ENCODE measurements at regions not wholly inside any gene's neighbourhood (a gene's known extent, or its start where the extent isn't known, plus 50 kb on each side); places are given as distances from the start of the nearest gene placed in this dataset.
"Not testable (repeated sequence)": the region's sequence is repeated elsewhere in the genome, so short reads cannot be mapped to it uniquely, and the experiment has no call there.

DNA sequence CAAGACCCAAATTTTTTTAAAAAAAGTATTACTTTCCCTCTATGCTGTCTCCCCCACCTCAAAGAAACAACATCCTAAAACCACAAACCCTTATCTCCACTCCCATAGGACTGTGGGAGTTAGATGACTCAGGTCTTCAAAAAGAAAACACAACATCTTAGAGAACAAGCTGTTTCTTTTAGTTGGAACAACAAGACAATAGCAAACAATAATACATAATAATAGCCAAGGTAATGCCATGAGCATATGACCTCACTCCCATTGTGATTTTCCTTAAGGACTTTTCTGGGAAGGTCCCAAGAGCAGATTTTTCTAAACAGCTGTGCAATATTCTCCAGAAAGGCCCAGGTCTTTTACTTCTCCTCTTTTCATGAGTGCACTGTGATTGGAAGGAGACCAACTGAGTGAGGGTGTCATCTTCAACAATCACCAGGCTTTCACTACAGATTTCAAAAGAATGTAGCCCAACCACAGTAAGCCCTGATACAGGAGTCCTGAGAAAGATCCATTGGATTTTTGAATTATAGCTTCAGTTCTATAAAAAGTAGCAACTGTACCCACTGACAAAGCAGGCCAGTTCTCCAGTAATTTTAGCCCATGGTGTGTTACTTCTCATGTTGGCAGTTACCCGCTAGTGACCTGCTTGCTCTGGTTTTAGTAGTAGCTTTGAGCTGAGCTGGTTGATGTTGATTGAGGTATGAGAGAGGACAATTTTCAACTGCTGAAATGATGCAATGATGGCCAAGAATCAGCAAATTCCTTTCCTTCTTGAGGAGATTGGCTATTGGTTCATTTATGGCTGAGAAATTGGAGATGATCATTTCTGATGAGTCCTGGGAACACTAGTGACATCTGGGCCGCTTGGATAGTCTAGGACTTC is 144.5 kb upstream of the TCF4 start:
- Mint-ChIP-seq H3K4me3 (no peak overlapping the region), H3K27me3 (no peaks in the 10 kb centered on the region), H3K4me1 (no peaks in the 10 kb centered on the region), H3K9me3 (peaks cover 10% of the 10 kb centered on the region), H3K27ac (no peak overlapping the region), H3K36me3 (no peaks in the 10 kb centered on the region)

DNA sequence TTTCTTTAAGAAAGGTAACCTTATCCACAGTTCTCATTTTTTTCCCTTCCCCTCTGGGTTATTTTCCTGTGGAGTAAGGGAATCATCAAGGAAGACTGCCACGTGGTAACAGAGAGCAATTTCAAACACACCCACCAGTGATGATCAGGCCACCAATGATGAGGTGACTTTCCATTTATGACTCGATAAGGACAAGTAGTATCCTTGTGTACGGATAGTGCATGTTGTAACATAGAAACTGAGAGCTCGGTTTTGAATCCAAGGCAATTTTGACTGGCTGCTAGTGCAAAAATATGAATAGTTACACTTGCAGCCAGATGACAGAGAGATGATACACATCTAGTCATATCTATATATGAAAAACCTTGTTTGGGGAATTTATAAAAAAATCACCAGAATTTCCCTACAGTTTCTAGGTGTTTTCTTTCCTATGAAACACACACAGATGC is 143.6 kb upstream of the TCF4 start:
- no peaks in the 10 kb centered on the region for H3K36me3 Mint-ChIP-seq

DNA sequence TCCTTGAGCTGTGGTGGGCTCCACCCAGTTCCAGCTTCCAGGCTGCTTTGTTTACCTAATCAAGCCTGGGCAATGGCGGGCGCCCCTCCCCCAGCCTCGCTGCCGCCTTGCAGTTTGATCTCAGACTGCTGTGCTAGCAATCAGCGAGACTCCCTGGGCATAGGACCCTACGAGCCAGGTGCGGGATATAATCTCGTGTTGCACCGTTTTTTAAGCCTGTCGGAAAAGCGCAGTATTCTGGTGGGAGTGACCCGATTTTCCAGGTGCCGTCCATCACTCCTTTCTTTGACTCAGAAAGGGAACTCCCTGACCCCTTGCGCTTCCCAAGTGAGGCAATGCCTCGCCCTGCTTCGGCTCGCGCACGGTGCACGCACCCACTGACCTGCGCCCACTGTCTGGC is 133.0 kb upstream of the TCF4 start:
- H3K27ac Mint-ChIP-seq, H3K4me1 Mint-ChIP-seq, H3K9me3 Mint-ChIP-seq, H3K4me3 Mint-ChIP-seq, H3K36me3 Mint-ChIP-seq, H3K27me3 Mint-ChIP-seq: not testable (repeated sequence)

More for the DNA sequence above, 143.6 kb upstream of the TCF4 start:
- no peaks in the 10 kb centered on the region for H3K4me1 Mint-ChIP-seq
- no peak overlapping the region for H3K27ac Mint-ChIP-seq
- no peak overlapping the region for H3K4me3 Mint-ChIP-seq
- H3K9me3 Mint-ChIP-seq, result peaks cover 10% of the 10 kb centered on the region
- no peaks in the 10 kb centered on the region for H3K27me3 Mint-ChIP-seq

DNA sequence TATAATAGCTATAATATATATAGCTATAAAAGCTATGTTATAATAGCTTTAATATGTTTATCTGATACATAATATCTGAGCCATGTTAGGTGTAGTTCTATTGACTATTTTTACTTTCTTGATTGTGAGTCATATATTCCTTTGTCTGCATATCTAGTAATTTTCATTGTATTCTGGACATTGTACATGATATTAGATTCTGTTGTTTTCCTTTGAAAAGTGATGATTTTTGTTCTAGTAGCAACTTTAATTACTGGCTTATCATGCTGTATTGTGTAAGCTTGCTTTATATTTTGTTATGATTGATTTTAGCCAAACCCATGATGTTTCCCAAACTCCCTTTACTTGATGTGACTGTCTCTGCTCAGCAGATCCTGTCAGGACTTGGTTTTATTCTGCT is 125.7 kb upstream of the TCF4 start:
- peaks cover 16% of the 10 kb centered on the region for H3K9me3 Mint-ChIP-seq
- H3K27ac Mint-ChIP-seq, result no peak overlapping the region
- H3K4me1 Mint-ChIP-seq, result no peaks in the 10 kb centered on the region
- H3K36me3 Mint-ChIP-seq, result no peaks in the 10 kb centered on the region
- no peaks in the 10 kb centered on the region for H3K27me3 Mint-ChIP-seq
- no peak overlapping the region for H3K4me3 Mint-ChIP-seq

DNA sequence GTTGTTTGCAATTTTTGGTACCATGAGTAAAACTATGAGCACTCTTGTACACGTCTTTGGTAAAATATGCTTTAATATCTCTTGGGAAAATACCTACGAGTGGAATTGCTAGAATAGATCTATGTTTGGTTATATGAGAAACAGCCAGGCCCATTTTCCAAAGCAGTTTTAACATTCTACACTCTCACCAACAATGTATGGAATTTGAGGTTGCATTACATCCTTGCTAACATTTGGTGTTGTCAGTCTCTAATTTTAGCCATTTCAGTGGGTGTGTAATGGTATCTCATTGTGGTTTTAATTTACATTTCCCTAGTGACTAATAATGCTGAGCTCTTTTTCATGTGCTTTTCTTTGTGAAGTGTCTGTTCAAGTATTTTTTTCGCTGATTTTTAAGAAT is 118.9 kb upstream of the TCF4 start:
- Mint-ChIP-seq H3K9me3 (peaks cover 13% of the 10 kb centered on the region), H3K27me3 (no peaks in the 10 kb centered on the region), H3K27ac (no peak overlapping the region), H3K4me1 (no peaks in the 10 kb centered on the region), H3K36me3 (no peaks in the 10 kb centered on the region), H3K4me3 (no peak overlapping the region)

DNA sequence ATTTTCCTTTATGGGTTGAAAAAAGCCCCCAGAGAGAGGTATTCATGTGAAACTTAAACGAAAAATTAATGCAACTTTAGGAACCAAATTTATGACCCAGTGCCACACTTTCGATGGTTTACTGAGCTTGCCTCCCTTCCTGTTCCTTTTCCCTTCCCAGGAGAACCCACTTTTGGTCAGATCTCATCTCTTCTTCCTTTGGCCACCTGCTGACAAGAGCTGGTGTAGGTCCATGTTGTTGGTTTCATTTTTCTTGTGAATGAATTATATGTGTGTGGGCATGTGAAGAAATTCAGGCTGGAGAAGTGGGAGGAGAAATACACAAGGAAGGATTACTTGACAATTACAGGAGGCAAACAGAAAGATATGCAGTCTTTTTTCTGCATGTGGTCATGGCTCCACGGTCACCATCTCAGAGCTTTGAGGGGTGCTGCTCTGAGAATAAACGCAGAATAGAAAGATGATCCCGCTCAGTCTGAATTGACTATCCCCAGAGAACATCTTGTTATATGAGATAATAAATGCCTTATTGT is 111.3 kb upstream of the TCF4 start:
- H3K4me1 Mint-ChIP-seq, result no peaks in the 10 kb centered on the region

DNA sequence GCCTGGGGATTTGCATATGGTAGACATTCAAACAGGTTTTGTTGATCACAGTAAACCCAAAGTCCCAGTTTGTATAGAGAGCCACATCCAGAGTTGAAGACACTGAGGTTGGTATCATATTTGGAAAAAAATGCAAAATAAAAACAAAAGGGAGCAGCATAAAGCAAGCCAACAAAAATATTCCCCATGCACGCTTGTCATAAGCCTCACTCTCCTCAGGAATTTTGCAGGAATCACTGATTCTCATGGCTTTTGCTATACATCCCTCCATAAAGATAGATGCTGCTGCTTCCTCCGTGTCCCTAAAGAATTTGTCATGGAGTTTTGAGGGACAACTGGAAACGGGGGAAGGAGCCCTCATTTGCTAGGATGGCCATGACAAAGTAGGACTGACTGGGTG is 108.8 kb upstream of the TCF4 start:
- H3K36me3 Mint-ChIP-seq, result no peaks in the 10 kb centered on the region
- no peaks in the 10 kb centered on the region for H3K9me3 Mint-ChIP-seq
- no peak overlapping the region for H3K4me3 Mint-ChIP-seq
- H3K27ac Mint-ChIP-seq, result no peak overlapping the region
- no peaks in the 10 kb centered on the region for H3K27me3 Mint-ChIP-seq
- H3K4me1 Mint-ChIP-seq, result no peaks in the 10 kb centered on the region

More for the DNA sequence above, 111.3 kb upstream of the TCF4 start:
- no peak overlapping the region for H3K27ac Mint-ChIP-seq
- H3K9me3 Mint-ChIP-seq, result peaks cover 7% of the 10 kb centered on the region
- H3K27me3 Mint-ChIP-seq, result no peaks in the 10 kb centered on the region
- no peak overlapping the region for H3K4me3 Mint-ChIP-seq
- no peaks in the 10 kb centered on the region for H3K36me3 Mint-ChIP-seq

DNA sequence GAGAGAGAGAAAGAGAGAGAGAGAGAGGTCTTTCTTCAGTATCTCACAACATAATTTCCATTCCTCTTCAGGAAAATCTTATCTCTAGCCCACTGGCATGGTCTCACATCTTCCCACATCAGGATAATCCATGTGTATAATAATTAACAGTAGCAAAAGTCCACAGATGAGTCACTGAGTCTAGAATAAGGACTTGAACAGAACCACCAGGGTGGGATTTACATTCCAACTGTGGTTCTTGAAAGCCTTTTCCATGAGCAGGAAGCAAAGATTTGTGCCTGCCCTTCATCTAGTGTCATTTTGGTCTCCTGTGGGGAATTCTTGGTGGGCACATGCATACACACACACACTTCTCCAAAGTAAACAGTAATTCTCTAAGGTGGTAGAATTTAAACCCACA is 107.1 kb upstream of the TCF4 start:
- H3K4me3 Mint-ChIP-seq, result no peak overlapping the region
- no peaks in the 10 kb centered on the region for H3K4me1 Mint-ChIP-seq
- H3K9me3 Mint-ChIP-seq, result no peaks in the 10 kb centered on the region
- H3K27ac Mint-ChIP-seq, result no peak overlapping the region
- no peaks in the 10 kb centered on the region for H3K36me3 Mint-ChIP-seq
- no peaks in the 10 kb centered on the region for H3K27me3 Mint-ChIP-seq

DNA sequence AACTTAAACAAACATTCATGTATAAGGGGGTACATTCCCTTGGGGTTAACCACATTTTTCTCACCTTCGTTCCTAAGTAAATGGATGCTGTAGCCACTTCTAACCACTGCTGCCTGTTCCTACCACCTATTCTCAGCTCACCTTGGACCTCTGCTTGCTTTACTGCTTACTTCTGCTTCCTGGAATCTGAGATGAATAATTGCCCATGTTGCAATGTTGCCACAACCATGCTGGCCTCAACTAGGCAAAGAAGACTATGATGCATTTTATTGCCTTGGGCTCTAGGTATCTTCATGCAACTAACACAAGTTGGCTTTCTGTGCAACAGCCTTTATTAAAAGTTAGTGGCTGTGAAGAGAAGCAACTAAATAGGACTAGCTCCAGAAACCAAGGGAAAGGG is 106.3 kb upstream of the TCF4 start:
- Mint-ChIP-seq H3K27me3 (no peaks in the 10 kb centered on the region), H3K9me3 (no peaks in the 10 kb centered on the region)

DNA sequence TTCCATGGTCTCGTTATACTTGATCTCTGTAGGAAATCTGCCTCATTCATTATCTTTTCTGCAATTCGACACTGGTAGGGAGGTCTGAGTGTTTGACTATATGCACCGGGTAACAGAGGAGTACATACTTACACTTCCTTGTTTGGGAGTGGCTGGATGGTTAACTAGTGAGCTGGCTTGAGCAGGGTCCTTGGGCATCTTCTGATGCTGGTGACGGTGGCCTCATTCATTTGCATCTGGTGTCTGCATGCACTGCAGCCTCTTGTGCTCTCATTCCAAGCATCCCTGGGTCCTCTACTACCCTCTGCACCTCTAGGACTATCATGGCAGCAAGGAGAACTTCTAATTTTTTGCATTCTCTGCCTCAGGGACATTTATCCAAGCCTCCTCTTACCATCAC is 100.0 kb upstream of the TCF4 start:
- Mint-ChIP-seq H3K9me3 (no peaks in the 10 kb centered on the region), H3K27ac (no peak overlapping the region), H3K27me3 (no peaks in the 10 kb centered on the region), H3K4me1 (no peaks in the 10 kb centered on the region), H3K36me3 (no peaks in the 10 kb centered on the region), H3K4me3 (no peak overlapping the region)

More for the DNA sequence above, 106.3 kb upstream of the TCF4 start:
- no peaks in the 10 kb centered on the region for H3K4me1 Mint-ChIP-seq
- no peak overlapping the region for H3K4me3 Mint-ChIP-seq
- H3K27ac Mint-ChIP-seq, result no peak overlapping the region
- no peaks in the 10 kb centered on the region for H3K36me3 Mint-ChIP-seq

DNA sequence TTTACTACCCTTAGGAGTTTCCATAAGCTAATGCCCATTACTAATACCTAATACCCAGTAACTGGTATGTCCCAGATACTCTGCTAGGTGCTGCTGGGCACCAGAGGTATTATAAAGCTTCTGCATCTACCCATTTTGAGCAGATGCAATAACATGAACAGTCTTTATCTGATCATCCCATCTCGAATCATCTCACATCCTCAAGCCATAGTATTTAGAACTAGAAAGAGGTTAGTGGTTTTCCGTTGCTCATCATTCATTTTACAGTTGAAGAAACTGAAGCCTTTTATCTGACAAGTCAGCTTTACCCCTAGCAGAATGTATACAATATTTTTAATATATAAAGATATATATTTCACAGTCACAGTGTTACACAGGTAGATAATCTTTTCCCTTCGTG is 99.1 kb upstream of the TCF4 start:
- H3K27me3 Mint-ChIP-seq, result no peaks in the 10 kb centered on the region
- H3K4me1 Mint-ChIP-seq, result no peaks in the 10 kb centered on the region
- H3K36me3 Mint-ChIP-seq, result no peaks in the 10 kb centered on the region
- H3K9me3 Mint-ChIP-seq, result no peaks in the 10 kb centered on the region
- H3K27ac Mint-ChIP-seq, result no peak overlapping the region
- no peak overlapping the region for H3K4me3 Mint-ChIP-seq

DNA sequence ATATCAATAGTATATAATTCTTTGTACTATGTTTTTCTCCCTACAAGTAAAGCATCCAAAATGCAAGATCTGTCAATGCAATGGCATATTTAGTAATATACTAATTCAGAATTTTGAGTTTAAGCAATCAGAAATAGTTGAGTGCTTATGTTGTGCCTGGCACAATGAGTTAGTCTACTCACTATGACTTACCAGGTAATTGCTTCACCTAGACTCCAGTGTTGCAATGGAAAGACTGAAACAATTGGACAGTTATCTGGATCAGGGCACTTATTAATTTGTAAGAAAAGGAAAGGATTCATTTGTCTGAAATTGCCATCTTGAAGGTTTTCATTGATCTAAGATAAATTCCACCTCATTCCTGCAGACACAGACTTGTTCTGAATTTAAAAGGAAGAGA is 97.6 kb upstream of the TCF4 start:
- peaks cover 5% of the 10 kb centered on the region for H3K9me3 Mint-ChIP-seq
- no peaks in the 10 kb centered on the region for H3K36me3 Mint-ChIP-seq
- no peaks in the 10 kb centered on the region for H3K27me3 Mint-ChIP-seq
- H3K4me3 Mint-ChIP-seq, result no peak overlapping the region
- no peaks in the 10 kb centered on the region for H3K4me1 Mint-ChIP-seq
- H3K27ac Mint-ChIP-seq, result no peak overlapping the region

DNA sequence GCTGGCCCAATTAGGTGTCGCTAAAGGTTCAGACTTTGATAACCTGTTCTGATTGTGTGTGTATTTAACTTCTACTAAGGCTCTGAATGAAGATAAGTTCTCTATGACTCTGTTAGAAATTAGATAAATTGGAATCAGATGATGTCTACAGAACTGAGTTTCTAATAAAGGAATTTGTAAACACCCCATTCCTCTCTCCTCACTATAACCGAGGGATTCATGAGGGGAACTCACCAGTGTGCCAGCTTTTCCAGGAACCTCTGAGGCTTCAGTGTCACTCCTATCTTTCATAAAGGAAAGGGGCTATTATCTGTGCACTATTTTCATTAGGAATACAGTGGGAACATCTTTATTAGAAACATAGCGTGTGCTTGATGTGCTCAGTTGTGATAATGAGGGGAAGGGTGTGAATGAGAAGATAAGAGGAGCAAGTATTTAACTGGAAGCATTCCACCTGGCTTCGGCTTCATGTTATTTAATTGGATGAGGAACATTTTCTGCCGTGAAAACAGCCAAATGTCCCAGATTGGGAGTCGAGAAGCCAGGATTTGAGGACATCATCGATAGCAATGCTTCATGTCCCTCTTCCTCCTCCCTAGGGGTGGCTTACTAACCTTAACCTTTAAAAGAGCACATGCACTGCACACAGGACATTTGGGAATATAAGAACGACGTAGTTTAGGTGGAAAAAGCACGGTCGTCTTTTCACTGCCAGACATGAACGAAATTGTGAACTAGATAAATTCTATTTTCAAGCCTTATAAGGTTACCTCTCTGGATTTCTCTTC is 84.8 kb upstream of the TCF4 start:
- no peak overlapping the region for H3K27ac Mint-ChIP-seq
- no peak overlapping the region for H3K4me3 Mint-ChIP-seq
- no peaks in the 10 kb centered on the region for H3K4me1 Mint-ChIP-seq
- no peaks in the 10 kb centered on the region for H3K9me3 Mint-ChIP-seq
- H3K36me3 Mint-ChIP-seq, result no peaks in the 10 kb centered on the region
- H3K27me3 Mint-ChIP-seq, result no peaks in the 10 kb centered on the region

DNA sequence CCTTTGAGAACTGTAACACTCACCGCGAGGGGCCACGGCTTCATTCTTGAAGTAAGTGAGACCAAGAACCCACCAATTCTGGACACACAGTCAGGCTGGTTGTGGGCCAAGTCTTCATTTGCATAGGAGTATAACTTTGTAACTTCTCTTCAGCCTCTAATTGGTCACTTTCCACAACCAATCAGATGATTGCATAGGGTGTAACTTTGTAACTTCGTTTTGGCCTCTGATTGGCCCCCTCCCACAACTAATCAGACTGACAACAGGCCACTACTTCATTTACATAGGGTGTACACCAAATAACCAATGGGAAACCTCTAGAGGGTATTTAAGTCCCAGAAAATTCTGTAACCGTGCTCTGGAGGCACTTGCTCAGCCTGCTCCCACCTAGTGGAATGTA is 77.5 kb upstream of the TCF4 start:
- Mint-ChIP-seq H3K27me3 (no peaks in the 10 kb centered on the region), H3K4me1 (no peaks in the 10 kb centered on the region), H3K36me3 (no peaks in the 10 kb centered on the region), H3K4me3 (no peak overlapping the region), H3K27ac (no peak overlapping the region), H3K9me3 (no peaks in the 10 kb centered on the region)

DNA sequence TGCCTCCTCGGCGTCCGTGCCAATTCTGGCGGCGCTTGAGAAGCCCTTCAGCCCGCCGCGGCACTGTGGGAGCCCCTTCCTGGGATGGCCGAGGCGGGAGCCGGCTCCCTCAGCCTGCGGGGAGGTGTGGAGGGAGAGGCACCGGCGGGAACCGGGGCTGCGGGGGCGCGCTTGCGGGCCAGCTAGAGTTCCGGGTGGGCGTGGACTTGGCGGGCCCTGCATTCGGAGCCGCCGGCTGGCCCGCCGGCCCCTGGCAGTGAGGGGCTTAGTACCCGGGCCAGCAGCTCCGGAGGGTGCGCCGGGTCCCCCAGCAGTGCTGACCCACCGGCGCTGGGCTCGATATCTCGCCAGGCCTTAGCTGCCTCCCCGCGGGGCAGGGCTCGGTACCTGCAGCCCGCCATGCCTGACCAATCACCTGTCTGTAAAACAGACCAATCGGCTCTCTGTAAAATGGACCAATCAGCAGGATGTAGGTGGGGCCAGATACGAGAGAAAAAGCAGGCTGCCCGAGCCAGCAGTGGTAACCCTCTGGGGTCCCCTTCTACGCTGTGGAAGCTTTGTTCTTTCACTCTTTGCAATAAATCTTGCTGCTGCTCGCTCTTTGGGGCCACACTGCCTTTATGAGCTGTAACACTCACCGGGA is 76.9 kb upstream of the TCF4 start:
- H3K4me1 Mint-ChIP-seq, H3K27ac Mint-ChIP-seq, H3K36me3 Mint-ChIP-seq, H3K4me3 Mint-ChIP-seq, H3K9me3 Mint-ChIP-seq, H3K27me3 Mint-ChIP-seq: not testable (repeated sequence)

DNA sequence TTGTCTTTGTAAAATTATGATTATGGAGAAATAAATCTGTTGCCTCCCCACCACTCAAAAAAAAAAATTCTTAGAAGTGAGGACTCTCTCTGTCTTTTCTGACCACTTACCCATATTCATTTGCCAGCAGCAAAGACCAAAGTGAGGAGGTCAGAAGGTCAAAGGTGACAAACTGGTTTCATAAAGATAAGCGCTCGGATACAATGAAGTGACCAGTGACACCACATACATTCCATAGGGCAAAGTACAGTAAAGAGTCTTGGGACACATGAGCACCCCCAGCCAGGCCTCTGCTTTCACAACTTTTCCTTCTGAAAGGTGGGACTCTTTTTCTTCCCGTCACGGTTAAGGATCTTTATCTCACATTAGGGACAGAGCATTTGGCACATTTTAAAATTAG is 75.9 kb upstream of the TCF4 start:
- no peak overlapping the region for H3K27ac Mint-ChIP-seq
- H3K4me3 Mint-ChIP-seq, result no peak overlapping the region
- H3K9me3 Mint-ChIP-seq, result no peaks in the 10 kb centered on the region
- H3K27me3 Mint-ChIP-seq, result no peaks in the 10 kb centered on the region
- H3K4me1 Mint-ChIP-seq, result no peaks in the 10 kb centered on the region
- H3K36me3 Mint-ChIP-seq, result no peaks in the 10 kb centered on the region

Measured in activated naive CD4-positive, alpha-beta T cell treated with anti-CD3 and anti-CD28 coated beads, Interleukin-2, amount 50 U/mL, for 24 hours (primary cell).